GM21576 (cell line): ENCODE measurements at regions not wholly inside any gene's neighbourhood (a gene's known extent, or its start where the extent isn't known, plus 50 kb on each side); places are given as distances from the start of the nearest gene placed in this dataset.
"Not testable (repeated sequence)": the region's sequence is repeated elsewhere in the genome, so short reads cannot be mapped to it uniquely, and the experiment has no call there.

Source experiments
- ATAC-seq: cut with Tn5 transposase; IDR thresholded peaks from one replicate; pipeline ENCODE4 v1.9.1; 2021; ENCODE audit warnings: mild to moderate bottlenecking, moderate library complexity; ENCODE audit not compliant: unreplicated experiment

DNA sequence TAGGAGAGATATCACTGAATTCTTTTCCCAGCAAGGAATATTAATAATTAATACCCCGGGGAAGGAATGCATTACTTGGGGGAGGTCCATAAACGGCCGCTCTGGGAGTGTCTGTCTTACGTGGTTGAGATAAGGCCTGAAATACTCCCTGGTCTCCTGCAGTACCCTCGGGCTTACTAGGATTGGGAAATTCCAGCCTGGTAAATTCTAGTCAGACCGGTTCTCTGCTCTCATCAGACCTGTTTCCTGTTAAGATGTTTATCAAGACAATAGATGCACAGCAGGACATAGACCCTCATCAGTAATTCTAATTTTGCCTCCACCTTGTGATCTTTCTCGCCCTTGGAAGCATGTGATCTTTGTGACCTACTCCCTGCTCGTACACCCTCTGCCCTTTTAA lies 162.8 kb upstream of the KCND2 start:
- no peak for ATAC-seq

DNA sequence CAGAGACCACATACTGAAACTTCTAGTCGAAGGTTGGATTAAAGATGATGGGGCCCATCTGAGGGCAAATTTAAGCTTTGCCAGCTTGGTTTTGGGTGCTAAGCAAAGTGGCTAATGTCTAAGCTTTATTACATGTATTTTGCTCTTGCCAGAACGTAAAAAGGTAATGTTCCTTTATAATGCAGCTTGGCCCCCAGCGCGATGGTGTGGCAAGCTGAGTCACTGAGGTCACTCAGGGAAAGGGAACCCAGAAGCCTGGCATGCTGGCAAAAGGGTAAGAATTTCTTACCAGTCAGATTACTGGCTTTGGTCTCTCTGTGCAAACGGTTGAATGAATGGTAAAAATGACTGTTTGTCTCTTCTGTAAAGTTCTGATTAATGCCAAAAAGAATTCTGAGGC lies 158.3 kb upstream of the KCND2 start:
- no peak for ATAC-seq

DNA sequence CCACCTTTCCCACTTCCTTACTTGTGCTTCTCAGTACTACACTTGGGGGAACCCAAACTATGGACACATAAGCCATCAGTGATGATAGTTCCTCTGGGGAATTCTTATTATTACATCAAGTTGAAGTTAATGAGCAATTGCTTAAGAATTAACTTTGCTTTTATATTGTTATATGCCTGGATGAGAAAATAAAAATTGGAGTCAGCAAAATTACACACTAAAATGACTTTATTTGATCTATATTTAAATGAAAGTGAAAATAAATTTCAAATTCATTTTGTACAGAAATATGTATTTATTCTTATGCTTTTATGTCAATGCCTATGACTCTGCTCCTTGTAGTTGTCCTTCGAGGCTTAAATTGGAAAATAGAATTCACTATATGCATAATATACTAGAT lies 149.4 kb upstream of the KCND2 start:
- no peak for ATAC-seq

GRCh38 chr7:120131096-120131839 lies 141.7 kb upstream of the KCND2 start:
- no peak for ATAC-seq

- no peak for ATAC-seq
These were observed 134.5 kb upstream of the KCND2 start for GRCh38 chr7:120138497-120138896.

GRCh38 chr7:120156476-120156875 lies 116.5 kb upstream of the KCND2 start:
- no peak for ATAC-seq

DNA sequence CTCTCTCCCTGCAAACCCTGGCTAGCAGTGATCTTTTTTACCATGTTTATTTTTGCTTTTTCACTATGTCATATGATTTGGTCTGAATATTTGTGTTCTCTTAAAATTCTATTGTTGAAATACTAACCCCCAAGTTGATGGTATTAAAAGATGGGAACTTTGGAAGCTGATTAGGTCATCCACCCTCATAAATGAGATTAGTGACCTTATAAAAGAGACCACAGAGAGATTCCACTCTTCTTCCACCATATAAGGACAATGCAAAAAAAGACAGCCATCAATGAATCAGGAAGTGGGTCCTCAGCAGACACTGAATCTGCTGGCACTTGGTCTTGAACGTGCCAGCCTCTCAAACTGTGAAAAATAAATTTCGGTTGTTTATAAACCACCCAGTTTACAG lies 112.8 kb upstream of the KCND2 start:
- no peak for ATAC-seq

DNA sequence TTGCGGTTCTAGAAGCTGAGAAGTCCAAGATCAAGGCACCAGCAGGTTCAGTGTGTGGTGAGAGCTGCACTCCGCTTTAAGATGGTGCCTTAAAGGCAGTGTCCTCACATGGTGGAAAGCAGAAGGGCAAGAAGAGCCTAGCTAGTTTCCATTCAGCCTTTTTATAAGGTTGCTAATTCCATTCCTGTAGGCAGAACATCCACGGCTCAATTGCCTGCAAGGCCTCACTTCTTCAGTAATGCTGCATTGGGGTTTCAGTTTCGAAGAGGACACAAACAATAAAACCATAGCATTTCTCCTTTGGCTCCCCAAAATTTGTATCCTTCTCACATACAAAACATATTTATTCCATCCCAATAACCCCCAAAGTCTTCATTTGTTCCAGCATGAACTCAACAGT lies 109.5 kb upstream of the KCND2 start:
- no peak for ATAC-seq

DNA sequence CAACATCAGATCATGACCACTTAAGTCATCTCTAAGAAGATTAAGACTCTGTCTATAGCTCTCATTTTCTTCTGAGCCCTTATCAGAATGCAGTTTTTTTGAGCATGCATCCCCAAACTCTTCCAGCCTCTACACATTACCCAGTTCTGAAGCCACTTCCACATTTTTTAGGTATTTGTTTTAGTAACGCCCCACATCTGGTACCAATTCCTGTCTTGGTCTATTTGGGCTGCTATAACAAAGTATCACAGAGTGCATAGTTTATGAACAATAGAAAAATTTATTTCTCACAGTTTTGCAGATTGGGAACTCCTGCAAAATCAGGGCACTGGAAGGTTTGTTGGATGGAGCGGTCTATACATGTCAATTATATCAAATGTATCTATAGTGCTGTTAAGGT lies 107.7 kb upstream of the KCND2 start:
- ATAC-seq = no peak

DNA sequence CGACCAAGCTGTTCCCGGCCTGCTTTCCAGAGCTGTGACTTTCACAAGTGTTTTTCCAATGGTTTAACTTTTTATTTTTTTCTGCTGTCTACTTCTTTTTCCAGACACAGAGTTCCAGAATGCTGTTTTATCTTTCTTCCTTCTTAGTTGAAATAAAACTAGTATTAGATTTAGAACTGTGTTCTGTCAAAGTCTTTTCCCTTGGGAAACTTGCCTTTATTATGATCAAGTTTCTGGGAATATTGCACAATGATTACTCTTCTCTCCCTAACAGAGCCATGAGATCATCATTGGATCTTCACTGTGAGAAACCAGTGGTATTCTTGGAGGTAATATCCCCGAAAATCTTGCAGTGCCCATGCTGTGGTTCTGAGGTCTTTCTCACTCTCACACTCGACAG lies 104.9 kb upstream of the KCND2 start:
- ATAC-seq = no peak

DNA sequence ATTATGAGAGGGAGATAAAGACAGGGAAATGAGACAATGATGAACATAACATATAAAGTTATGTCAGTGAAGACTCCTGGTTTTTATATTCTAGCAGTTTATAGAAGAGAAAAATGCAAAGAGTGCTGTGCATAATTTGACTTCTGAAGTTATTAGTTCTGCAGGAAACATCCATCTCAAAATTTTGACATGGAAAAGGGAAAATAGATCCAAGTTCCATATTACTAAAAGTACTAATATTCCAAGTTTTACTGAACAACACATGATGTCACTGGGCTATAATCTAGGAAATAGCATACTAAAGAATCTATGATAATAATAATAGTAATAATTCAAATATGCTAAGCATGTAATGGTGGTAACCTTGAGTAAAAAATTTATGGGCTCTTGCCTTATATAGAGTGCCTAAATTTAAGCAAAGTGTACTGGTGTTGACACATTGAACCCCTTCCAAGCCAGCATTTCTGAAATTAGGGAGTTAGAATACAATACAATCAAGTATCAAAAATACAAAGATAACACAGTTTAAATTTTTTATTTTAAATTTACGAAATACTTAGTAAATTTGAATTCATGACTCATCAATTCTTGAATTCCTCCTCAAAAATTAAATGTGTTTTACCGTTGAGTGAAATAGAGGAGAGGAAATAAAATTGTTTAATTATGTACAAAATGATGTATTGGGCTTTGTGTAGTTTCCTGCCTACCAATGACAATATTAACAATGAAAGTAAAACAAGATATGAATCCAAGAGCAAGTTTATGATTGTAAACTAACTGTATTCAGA lies 102.8 kb upstream of the KCND2 start:
- no peak for ATAC-seq

- no peak for ATAC-seq
These were observed 102.1 kb upstream of the KCND2 start for GRCh38 chr7:120170834-120171233.

DNA sequence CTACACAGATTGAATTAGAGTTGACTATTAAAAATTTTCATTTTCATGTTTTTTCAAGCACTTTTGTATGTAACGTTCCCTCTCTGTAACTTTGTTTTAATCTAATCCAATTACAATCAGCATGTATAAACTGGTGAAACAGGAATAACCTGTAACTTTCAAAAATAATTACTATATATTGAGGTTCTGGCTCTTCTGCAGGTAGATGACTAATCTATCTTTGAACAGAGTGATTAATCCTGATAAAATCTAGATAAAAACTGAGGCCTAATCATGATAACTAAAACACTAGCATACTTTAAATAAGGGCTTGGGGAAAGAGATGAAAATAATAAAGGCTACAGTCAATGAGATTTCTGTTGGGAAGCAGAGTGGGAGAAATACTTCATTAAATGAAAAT lies 101.6 kb upstream of the KCND2 start:
- ATAC-seq = no peak

DNA sequence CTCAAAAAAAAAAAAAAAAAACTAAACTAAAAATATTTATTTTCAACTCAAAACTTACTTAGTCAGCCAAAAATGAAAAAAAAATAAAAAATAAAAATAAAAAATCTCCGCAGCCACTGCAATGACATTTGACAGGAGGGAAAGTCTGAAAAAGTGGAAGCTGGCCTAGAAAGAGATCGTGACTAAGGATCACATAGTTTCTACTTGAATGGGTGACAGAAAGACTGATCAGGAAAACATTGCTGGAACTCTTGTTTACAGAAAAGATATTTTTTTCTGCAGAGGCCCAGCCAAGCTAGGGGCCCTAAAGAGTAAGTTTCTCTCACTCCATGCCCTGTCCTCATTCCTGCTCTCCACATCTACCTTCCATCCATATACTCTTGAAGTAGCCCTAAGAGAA lies 92.8 kb upstream of the KCND2 start:
- no peak for ATAC-seq

GRCh38 chr7:120181499-120181898 lies 91.5 kb upstream of the KCND2 start:
- no peak for ATAC-seq

- no peak for ATAC-seq
These were observed 88.1 kb upstream of the KCND2 start for GRCh38 chr7:120184866-120185265.

- ATAC-seq = no peak
These were observed 86.9 kb upstream of the KCND2 start for GRCh38 chr7:120185940-120186682.

DNA sequence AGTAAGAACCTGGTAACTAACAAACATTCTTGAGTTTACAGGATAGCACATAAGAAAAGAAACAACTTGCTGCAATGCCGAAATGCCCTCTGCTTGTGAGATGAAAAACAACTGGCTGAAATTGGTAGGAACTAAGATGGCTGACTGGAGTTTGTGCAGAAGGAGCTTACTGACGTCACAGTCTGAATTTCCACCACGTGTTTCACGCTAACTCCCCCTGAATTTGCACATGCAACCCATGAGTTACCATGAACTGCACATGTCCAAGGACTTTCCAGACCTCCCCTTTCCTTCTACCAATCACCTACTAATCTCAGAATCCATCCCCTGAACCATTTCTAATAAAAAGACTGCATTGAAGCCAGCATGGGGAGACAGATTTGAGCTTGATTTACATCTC lies 86.3 kb upstream of the KCND2 start:
- ATAC-seq = no peak

- ATAC-seq = no peak
These were observed 83.4 kb upstream of the KCND2 start for GRCh38 chr7:120189623-120190022.

- no peak for ATAC-seq
These were observed 82.9 kb upstream of the KCND2 start for GRCh38 chr7:120190109-120190508.

- no peak for ATAC-seq
These were observed 82.4 kb upstream of the KCND2 start for GRCh38 chr7:120190566-120190965.

GRCh38 chr7:120191423-120191822 lies 81.6 kb upstream of the KCND2 start:
- not testable (repeated sequence) for ATAC-seq
